HEK293T (cell line): ENCODE measurements at regions not wholly inside any gene's neighbourhood (a gene's known extent, or its start where the extent isn't known, plus 50 kb on each side); places are given as distances from the start of the nearest gene placed in this dataset.

Experiments used
- FOXM1 ChIP-seq: fragments of 450-650 bp; IDR thresholded peaks from 2 replicates; pipeline ENCODE4 v1.6.1; 2017; ENCODE audit warnings: mild to moderate bottlenecking, borderline replicate concordance
- SP1 ChIP-seq: fragments of 450-650 bp; IDR thresholded peaks from 2 replicates; pipeline ENCODE4 v1.6.1; 2017

GRCh38 chr2:83331810-83332209 is 1127.3 kb downstream of the SUCLG1 start:
- TF ChIP-seq FOXM1 = no peak
- TF ChIP-seq SP1 = no peak
